Eye (tissue), 1 donor: ENCODE measurements at regions not wholly inside any gene's neighbourhood (a gene's known extent, or its start where the extent isn't known, plus 50 kb on each side); places are given as distances from the start of the nearest gene placed in this dataset.
"Not testable (repeated sequence)": the region's sequence is repeated elsewhere in the genome, so short reads cannot be mapped to it uniquely, and the experiment has no call there.

Source experiments
- DNase-seq: peaks from one replicate; pipeline ENCODE4 v3.0.0-alpha.2; 2015

DNA sequence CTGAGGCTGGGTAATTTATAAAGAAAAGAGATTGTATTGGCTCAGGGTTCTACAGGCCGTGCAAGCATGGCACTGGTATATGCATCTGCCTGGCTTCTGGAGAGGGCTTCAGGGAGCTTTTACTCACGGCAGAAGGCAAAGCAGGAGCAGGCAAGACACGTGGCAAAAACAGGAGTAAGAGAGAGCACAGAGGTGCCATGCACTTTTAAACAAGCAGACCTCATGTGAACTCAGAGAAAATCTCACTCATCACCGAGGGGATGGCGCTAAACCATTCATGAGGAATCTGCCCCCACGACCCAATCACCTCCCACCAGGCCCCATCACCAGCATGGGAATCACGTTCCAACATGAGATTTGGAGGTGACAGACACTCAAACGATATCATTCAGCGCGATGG, 400.7 kb upstream of the RUNX1 start:
- no peak for DNase-seq

DNA sequence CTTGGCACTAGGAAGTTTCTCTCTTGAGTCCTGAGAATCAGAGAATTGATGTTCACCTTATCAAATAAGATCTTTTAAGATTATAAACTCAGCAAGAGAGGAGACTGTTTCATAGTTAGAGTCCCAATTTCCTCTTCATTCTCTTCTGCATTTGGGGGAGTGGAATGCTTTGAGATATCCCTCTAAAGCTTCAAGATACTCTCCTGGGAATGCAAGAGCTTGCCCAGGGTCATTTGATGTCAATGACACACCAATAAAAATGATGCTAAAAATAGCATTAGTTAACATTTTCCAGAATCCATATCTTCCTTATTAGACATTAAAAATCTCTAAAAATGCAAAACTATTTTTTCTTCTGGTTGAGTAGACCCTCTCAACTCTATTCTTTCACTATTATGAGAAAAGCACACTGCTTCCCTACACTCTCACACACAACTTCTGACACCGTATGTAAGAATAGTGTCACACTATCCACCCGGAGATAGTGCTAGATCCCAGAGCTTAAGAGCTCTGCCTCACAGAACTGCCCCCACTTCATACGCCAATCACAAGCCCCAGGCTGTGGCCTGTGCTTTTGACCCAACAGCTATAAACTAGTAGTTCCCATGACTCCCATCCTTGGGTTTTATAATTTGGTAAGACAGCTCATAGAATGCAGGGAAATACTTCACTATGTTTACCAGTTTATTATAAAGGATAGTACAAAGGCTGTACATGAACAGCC, 399.9 kb upstream of the RUNX1 start:
- no peak for DNase-seq

DNA sequence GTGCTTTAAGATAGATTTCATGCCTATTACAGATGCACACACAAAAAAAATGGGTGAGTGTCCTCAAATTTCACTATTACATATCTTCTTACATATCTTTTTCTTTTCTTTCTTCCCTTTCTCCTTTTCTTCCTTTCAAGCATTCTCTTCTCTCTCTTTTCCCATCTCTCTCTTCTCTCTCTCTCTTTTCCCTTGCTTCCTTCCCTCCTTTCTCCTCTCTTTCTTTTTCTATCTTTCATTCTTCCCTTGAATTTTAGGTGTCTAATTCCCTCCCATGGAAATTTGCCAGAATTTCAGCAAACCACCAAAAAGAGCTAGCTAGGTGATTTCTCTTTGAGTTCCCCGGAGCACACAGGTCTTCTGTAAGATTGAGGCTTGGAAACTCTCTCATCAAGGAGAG, 395.3 kb upstream of the RUNX1 start:
- no peak for DNase-seq

DNA sequence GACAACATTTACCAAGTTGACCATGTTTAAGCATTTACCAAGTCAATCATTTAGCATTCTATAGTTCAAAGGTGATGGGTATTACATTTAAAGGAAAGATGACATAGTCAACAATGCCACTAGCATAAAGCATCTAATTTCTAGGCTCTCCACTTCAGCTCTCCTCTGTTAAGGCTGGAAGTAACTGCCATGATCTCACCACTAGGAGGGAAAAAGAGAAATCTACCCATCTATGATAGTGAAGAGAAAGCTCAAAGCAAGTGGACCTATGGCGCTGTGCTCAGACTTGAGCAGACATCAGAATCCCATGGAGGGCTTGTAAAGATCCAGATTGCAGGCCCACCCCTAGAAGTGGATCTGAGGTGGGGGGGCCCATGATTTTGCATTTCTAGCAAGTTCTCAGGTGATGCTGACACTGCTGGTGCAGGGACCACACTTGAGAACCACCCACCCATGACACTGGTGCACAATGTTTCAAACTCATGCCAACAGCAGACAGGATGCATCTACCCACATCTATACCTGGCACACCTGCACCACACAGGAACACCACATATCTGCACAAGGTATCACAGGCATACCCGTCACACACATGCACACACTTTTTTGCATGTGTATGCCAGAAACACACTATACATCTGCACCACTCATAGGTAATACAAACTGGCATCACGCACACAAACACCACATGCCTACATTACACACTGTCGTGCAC, 392.9 kb upstream of the RUNX1 start:
- no peak for DNase-seq

DNA sequence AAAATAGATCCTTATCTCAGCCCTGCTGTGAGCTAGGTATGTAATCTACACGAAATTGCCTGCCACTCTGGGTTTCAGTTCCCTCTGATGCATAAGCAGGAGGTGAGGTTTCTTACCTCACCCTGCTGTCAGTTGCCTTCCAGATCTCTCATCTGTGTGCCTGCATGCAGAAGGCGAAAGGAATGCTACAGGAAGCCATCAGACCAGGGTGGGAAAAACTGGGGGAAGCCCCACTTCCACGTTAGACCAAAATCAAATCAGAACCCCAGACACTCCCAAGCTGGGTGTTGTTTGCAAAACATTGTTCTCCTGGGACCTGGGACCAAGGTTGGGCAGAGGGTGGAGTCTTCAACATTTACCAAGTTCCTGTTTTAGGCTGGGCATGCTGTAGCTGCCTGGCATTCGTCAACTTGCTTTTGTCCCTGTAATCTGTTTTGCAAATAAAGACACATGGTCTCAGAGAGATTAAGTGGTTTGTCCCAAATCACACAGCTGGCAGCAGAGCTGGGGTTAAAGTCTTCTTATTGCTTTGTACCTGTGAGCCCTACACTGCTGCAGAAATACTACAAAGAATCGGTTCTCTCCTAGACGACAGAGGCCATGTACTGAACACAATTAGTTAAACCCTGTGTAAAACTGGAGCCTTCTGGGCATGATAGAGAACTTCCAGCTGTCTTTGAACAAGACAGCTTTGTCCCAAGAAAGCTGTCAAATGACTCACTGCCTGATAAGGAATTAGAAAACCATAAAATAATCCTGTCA, 389.7 kb upstream of the RUNX1 start:
- DNase-seq = no peak

DNA sequence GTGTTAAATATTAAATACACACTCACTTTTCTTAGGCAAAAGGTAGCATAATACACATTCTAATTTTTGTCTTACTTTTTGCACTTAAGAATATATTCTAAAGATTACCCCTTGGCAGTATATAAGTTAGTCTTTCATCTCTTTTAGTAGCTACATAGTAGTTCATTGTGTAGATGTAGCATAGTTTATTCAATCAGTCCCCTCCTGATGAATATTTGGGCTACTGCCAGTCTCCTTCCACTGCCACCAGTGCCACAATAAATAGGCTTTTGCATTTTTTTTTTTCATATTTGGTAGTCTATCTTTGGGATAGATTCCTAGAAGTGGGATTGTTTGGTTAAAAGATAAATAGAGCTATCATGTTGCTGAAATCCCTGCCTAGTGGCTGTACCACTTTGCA, 388.8 kb upstream of the RUNX1 start:
- no peak for DNase-seq

DNA sequence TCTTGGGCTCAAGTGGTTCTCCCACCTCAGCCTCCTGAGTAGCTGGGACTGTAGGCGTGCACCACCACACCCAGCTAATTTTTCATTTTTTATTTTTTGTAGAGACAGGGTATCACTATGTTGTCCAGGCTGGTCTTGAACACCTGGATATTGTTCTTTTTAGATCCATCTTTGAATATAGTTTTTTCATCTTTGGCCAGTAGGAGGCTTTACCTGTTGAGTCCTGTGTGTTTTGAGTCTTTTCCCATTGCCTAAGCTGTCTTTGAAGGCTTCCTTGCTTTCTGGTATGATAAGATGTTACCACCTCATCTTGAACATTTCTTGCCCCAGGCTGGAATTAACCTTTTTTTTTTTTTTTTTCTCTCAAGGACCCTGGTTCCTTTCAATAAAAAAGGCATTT, 387.8 kb upstream of the RUNX1 start:
- DNase-seq = no peak

DNA sequence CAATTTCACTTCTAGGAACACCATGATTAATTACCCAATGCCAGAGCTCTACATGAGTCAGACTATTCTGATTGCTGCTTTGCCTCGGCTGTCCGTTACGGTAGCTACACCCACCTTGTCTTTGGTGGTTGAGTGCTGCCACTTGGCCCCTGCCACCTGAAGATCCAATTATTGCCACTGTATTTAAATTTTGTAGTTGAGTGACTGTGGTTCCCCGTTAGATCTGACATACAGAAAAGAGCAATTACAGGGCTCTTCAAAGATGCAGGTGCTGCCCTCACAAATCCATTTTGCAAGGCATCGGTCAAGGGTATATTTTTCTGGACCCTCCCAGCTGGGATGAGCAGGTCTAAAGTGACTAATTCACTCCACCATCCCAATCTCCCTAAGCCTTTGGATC, 383.5 kb upstream of the RUNX1 start:
- not testable (repeated sequence) for DNase-seq

DNA sequence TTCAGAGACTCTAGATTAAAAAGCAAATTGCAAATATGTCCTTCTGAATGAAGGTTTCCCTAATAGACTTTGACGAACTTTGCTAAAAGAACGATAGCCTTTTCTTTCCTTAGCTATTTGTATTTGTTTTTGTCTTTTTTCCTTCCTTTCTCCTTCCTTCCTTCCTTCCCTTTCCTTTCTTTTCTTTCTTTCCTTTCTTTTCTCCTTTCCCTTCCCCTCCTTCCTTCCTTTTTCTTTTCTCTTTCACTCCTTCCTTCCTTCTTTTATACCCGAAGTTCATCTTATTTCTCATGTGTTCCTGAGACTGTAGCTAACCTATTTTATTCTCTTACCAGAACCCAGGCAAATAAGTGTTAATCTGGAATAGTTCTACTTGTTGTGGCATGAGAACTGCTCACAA, 381.2 kb upstream of the RUNX1 start:
- DNase-seq = no peak

DNA sequence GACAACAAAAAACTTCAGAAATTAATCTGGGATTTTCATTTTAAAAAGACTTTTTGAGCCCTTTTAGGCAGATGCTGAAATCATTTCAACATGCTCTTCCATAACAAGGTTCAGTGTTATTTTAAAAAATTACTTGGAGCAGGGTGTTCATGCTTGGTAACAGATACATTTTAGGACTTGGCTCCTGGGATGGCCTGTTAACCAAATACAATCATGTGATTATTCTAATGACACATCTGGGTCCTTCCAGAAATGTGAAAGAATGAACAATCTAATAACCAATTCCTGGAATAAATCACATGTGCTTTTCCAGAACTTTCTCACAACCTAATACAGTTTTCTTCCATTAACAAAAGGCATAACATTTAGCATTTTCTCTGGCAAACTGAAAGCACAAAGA, 379.8 kb upstream of the RUNX1 start:
- DNase-seq = peak; percentile 33

DNA sequence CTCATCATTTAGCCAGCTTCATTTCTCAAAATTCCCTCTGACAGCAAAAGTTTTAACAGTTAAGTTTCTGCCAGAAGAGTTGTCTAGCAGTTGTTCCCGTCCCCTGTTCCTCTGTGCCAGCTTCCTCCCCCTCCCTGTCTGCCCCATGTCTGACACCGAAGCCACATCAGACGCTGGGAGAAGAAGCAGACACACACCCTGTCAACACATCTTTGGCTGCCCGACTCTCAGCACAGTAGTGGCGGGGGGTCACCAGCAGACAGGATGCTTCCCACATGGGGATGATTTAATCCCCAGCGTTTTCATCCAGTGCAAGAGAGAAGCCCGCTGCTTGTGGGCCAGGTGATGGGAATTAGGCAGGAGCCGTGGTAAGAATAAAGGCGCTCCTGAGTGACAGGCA, 379.4 kb upstream of the RUNX1 start:
- DNase-seq = peak; percentile 28

DNA sequence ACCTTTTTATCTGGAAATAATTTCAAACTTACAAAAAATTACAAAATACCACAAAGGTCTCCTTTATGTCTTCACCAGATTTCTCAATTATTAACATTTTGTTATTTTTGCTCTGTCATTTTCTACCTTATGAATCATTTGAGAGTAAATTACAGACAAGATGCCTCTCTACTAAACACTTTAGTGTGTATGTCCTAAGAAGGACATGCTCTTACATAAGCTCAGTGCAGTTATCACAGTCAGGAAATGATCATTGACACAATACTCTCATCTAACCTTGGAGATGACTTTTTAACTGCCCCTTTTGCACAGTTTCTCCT, 378.9 kb upstream of the RUNX1 start:
- no peak for DNase-seq

DNA sequence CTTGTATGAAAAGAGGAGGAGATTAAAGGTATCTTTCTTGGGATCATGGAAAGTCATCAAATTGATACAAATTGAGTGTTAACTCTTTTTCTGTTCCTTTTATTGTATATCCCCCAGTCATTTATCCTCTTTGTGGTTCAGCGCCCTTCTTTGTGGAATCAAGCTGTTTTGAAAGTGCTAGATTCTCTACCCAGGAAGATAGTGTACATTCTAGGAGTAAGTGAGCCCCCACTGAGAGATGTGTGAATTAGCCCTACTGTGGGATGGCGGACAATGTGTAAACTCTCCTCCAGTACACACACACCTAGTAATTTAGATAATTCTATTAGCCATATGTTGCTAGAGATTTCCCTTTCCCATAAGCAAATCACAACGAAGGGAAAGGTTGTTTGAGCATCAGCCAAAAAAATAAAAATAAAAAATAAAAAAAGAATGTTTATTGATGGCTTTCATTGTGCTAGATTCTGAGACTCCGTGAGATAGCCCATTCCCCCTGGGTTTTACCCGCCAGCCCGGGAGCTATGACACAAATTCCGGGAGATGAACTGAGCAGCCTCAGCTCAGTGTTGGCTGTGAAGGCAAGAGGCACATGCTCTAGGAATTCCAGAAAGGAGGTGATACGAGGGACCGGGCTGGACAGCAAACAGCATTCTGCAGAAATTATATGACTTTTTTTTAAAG, 378.4 kb upstream of the RUNX1 start:
- no peak for DNase-seq

DNA sequence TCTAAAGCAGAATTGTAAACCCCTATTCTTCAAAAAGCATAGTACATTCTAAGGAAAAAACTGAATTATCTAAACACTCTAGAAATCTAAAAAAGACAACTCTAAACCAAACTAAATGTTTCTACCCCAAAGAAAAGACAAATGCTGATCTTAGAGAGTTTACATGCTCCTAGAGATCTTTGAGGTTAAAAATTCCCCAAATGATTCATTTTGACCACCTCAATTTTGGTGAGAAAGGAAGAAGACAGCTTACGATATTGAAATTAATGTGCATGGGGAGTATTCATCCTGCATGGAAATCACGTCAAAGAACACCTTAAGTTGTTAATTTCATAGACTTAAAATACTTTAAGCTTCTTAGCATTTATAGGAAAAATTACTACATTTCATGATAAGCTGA, 377.8 kb upstream of the RUNX1 start:
- DNase-seq = no peak

DNA sequence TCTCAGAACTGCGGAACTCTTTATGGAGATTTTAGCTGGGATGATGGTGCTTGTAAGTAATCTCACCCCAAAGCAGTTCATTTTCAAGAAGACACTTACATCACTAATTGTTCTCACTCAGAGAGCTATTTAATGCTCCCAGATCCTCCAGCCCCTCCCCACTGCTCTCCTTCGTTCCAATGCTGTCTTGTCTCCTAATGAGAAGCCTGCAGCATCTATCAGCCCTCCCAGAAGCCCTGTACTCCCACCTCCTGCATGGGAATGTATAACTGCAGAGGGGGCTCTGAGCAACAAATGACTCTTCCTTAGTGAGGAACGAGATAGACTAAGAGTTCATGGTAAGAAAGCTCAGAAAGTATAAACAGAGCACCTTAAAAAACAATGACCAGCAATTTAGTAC, 377.4 kb upstream of the RUNX1 start:
- DNase-seq = peak; percentile 17

DNA sequence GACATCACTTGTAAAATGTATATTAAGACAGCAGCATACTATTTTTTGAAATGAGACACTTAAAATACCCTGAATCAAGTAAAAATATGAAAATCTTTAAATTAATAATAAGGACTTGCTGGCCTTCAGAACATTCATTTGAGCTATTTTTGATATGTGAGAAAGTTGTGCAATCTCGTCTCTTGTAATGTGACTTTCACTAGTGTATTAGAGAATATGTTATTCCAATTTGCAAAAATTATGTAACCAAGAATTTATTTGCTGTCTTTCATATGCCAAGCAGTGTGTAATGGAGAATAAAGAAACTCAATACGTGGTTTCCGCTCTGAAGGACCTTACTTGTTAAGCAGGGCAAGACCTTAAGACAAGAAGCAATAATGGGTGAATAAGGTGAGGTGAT, 375.0 kb upstream of the RUNX1 start:
- DNase-seq = no peak

DNA sequence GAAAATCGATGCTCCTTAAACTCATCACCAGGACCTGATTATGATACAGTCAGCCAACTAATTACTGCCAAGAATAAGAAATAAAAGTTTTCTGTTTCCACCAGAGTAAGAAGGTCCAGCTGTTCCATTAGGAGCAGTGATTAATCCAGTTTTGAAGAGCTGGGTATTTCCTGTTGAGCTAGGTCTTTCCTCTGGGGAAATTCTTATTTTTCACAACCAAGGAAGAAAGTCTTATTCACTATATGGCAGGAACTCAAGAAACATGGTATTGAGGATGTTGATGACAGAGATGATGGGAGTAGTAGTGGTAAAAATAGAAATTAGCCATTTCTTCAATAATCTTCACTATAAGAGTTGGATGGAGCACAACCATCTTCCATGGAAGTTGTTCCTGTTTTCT, 374.6 kb upstream of the RUNX1 start:
- DNase-seq = no peak

DNA sequence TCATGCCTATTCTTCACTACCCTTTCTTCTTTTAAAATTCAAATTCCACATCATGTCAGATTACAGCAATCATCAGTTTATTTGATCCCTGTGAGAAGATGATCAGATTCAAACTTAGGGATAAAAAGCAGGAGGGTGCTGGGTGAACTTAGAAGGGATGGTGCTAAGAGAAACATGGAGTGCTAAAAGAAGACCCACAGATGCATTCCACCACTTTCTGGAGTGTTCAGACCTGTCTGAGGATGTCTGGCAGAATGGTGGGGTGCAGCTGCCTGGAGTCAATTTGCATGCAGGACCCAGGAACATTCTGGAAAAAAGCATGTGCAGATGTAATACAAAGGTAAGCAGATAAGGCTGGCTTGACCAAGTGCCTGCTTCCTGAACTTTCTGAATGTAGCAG, 372.9 kb upstream of the RUNX1 start:
- DNase-seq = no peak

DNA sequence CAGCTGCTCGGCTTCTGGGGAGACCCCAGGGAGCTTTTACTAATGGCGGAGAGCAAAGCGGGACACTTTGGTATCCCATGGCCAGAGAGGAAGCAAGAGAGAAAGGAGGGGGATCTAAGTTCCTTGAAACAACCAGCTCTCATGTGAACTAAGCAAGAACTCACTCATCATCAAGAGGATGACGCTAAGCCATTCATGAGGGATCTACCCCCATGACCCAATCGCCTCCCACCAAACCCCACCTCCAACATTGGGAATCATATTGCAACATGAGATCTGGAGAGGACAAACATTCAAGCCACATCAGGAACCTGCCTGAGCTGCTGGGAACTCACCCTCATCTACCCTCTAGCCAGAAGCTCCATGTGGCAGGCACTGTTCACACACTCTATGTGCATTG, 372.1 kb upstream of the RUNX1 start:
- no peak for DNase-seq

DNA sequence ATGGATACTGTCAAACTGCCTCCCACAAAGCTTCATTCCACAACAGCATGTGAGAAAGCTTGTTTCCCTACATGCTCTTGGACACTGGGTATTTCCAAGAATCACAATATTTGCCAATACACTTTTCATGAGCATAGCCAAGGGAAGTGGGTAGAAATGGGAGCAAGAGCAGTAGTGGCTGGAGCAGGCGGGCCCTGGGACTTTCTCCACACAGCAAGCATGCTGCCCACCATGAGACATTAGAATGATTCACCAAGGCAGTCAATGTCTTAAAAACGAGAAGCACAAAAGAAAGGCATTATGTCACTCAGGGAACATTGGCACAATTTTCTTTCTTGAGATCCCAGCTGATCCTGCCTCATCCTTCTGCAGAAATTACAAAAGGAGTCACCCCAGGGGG, 371.6 kb upstream of the RUNX1 start:
- DNase-seq = no peak

DNA sequence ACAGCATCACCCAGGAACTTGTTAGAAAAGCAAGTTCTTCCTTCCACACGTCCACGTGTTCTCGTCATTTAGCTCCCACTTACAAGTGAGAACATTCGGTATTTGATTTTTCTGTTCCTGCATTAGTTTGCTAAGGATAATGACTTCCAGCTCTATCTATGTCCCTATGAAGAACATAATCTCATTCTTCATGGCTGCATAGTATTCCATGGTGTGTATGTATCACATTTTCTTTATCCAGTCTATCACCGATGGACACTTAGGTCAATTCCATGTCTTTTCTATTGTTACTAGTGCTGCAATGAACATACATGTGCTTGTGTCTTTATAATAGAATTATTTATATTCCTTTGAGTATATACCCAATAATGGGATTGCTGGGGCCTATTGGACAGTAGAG, 368.7 kb upstream of the RUNX1 start:
- no peak for DNase-seq

DNA sequence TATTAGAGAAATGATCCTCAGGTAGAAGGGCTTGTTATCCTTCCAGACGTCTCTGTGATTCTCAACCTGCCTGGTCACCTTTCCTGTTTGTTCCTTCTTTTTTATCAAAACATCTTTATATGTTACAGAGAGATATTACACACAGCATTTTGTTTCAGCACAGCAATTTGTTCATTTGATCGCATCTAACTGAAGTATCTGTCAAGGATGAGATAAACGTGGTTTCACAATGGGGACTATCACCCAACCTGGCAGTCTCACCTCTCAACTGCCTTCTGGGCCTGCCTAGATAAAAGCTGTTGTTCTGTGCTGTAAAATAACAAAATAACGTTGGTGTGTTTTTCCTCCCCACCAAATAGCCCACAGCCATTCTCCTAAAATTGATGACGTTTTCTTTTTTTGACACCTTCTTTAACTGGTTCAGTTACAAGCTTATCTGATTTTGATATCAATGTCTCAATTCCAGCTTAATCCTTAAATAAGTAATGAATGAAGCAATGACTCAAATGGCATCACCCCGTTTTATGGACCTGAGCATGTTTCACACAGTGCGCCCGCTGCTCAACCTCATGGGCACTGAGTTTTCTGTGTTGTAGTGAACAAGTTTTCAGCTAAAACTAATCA, 367.9 kb upstream of the RUNX1 start:
- no peak for DNase-seq

DNA sequence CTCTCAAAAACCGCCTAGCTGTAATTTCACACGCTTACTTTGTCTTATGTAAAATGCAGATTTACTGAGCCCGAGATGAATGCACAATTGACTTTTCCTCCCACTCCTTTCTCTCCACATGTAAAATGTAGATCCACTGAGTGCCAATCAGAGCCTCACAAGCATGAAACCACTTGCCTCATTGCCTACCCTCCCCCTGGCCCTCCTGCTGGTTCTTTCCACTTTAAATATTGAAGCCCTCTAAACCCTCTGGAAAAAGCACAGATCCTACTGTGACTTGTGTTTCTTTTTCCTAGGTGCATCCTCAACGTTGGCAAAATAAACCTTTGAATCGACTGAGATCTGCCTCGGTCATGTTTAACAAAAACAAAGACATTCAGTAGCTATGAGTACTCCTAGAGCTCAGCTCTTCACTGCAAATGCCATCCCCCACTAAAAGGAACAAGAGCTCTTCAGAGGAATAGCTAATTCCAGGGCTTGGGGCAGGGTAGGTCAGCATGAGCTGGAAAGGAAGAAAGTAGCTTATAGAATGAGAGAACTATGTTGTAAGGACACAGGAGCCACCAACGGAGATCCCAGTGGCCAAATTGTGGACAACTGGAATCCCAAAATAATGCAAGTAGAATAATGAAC, 365.5 kb upstream of the RUNX1 start:
- no peak for DNase-seq
